ENCODE measurements at regions not wholly inside any gene's neighbourhood (a gene's known extent, or its start where the extent isn't known, plus 50 kb on each side); places are given as distances from the start of the nearest gene placed in this dataset.

DNA sequence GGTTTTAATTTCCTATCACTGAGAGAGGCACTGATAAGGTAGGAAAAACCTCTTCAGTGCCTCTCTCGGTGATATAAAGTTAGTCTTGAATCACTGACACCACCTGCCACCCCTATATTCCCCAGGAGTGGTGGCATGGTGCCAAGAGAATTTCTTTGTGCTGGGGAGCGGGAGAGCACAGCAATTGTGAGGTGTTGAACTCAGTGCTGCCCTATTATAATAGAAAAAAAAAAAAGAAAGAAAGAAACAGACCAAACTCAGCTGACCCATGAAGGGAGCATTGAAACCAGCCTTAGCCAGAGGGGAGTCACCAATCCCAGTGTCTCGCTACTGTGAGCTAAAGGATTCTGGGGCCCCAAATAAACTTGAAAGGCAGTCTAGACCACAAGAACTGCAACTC, 201.4 kb upstream of the STT3B start:
- TF ChIP-seq, protein P1, sequence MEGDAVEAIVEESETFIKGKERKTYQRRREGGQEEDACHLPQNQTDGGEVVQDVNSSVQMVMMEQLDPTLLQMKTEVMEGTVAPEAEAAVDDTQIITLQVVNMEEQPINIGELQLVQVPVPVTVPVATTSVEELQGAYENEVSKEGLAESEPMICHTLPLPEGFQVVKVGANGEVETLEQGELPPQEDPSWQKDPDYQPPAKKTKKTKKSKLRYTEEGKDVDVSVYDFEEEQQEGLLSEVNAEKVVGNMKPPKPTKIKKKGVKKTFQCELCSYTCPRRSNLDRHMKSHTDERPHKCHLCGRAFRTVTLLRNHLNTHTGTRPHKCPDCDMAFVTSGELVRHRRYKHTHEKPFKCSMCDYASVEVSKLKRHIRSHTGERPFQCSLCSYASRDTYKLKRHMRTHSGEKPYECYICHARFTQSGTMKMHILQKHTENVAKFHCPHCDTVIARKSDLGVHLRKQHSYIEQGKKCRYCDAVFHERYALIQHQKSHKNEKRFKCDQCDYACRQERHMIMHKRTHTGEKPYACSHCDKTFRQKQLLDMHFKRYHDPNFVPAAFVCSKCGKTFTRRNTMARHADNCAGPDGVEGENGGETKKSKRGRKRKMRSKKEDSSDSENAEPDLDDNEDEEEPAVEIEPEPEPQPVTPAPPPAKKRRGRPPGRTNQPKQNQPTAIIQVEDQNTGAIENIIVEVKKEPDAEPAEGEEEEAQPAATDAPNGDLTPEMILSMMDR (IDR thresholded peaks at IDR 0.05): no peak
- no peak for TF ChIP-seq EP300 (IDR thresholded peaks at IDR 0.05)
